ENCODE measurements at regions not wholly inside any gene's neighbourhood (a gene's known extent, or its start where the extent isn't known, plus 50 kb on each side); places are given as distances from the start of the nearest gene placed in this dataset.
"Not testable (repeated sequence)": the region's sequence is repeated elsewhere in the genome, so short reads cannot be mapped to it uniquely, and the experiment has no call there.

DNA sequence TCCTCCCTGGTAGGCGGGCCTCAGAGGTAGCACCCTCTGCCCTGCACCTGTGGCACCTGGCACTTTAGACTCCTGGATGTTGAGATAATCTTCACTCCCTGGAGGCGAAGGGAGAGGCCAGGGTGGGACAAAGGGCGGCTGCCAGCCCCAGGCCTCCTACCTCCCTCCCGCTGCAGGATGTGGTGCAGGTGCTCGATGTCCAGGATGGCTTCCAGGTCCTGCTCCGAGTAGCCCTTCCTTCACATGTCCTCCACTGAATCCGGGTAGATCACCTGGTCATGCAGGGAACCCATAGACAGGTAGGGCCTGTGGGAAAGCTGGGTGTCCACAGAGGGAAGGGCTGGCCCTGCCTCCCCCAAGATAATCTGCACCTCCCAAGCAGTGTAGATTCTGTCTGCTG, 1075.6 kb downstream of the RPIA start:
- not testable (repeated sequence) for TF ChIP-seq POLR2A, EP300 (IDR thresholded peaks at IDR 0.05)
- TF ChIP-seq, protein P1, sequence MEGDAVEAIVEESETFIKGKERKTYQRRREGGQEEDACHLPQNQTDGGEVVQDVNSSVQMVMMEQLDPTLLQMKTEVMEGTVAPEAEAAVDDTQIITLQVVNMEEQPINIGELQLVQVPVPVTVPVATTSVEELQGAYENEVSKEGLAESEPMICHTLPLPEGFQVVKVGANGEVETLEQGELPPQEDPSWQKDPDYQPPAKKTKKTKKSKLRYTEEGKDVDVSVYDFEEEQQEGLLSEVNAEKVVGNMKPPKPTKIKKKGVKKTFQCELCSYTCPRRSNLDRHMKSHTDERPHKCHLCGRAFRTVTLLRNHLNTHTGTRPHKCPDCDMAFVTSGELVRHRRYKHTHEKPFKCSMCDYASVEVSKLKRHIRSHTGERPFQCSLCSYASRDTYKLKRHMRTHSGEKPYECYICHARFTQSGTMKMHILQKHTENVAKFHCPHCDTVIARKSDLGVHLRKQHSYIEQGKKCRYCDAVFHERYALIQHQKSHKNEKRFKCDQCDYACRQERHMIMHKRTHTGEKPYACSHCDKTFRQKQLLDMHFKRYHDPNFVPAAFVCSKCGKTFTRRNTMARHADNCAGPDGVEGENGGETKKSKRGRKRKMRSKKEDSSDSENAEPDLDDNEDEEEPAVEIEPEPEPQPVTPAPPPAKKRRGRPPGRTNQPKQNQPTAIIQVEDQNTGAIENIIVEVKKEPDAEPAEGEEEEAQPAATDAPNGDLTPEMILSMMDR (IDR thresholded peaks at IDR 0.05), result not testable (repeated sequence)

Data from tibial nerve (tissue), 4 donors.